Liver (tissue), 8 donors: ENCODE measurements at regions not wholly inside any gene's neighbourhood (a gene's known extent, or its start where the extent isn't known, plus 50 kb on each side); places are given as distances from the start of the nearest gene placed in this dataset.

Experiments used
- DNase-seq: peaks from one replicate; pipeline ENCODE4 v3.0.0-alpha.2; 2017; ENCODE audit warnings: low spot score
- H3K27ac ChIP-seq, 2 donors: one replicate each; pipeline ENCODE4 v1.7.0; 2013; ENCODE audit warnings: inconsistent platforms in 2 of 2, low read length in 2 of 2, control low read depth in 1 of 2, low read depth in 1 of 2, mild to moderate bottlenecking in 1 of 2
- H3K27me3 ChIP-seq, 4 donors: one replicate each; pipeline versions ENCODE4 v1.6.1 to v1.7.0; 2013; ENCODE audit warnings: low read length in 3 of 4, inconsistent platforms in 1 of 4, mild to moderate bottlenecking in 1 of 4, moderate library complexity in 1 of 4; ENCODE audit not compliant: control insufficient read depth in 4 of 4, insufficient read depth in 4 of 4
- H3K36me3 ChIP-seq, 4 donors: one replicate each; pipeline versions ENCODE4 v1.6.1 to v1.7.0; 2013; ENCODE audit warnings: low read length in 3 of 4, mild to moderate bottlenecking in 3 of 4, low read depth in 1 of 4, moderate library complexity in 1 of 4; ENCODE audit not compliant: control insufficient read depth in 4 of 4, insufficient read depth in 3 of 4
- H3K4me1 ChIP-seq, 4 donors: one replicate each; pipeline versions ENCODE4 v1.6.1 to v1.7.0; 2013; ENCODE audit warnings: low read length in 3 of 4, mild to moderate bottlenecking in 3 of 4, moderate library complexity in 1 of 4; ENCODE audit not compliant: control insufficient read depth in 4 of 4, insufficient read depth in 4 of 4
- H3K4me3 ChIP-seq, 3 donors: one replicate each; pipeline versions ENCODE4 v1.6.1 to v1.7.0; 2013; ENCODE audit warnings: low read length in 3 of 3, control low read depth in 1 of 3, low read depth in 1 of 3, mild to moderate bottlenecking in 1 of 3
- H3K9ac ChIP-seq, 2 donors: one replicate each; pipeline ENCODE4 v1.7.0; 2013; ENCODE audit warnings: low read length in 2 of 2, mild to moderate bottlenecking in 2 of 2, moderate library complexity in 2 of 2, control low read depth in 1 of 2, low read depth in 1 of 2
- H3K9me3 ChIP-seq, 4 donors: one replicate each; pipeline versions ENCODE4 v1.6.1 to v1.7.0; 2013; ENCODE audit warnings: low read length in 3 of 4; ENCODE audit not compliant: control insufficient read depth in 4 of 4
- EGR1 ChIP-seq, 2 donors: IDR thresholded peaks; 2 replicates each; pipeline ENCODE4 v1.6.1; 2016 to 2018; ENCODE audit warnings: antibody characterized with exemption in 2 of 2, low read depth in 2 of 2
- FOXA1 ChIP-seq: IDR thresholded peaks from 2 replicates; pipeline ENCODE4 v1.6.1; 2016; ENCODE audit warnings: antibody characterized with exemption
- FOXA2 ChIP-seq: IDR thresholded peaks from 2 replicates; pipeline ENCODE4 v1.6.1; 2016; ENCODE audit warnings: antibody characterized with exemption
- GABPA ChIP-seq, 2 donors: IDR thresholded peaks in 1 of 2; conservative IDR thresholded peaks in 1 of 2; 2 replicates each; pipeline ENCODE4 v1.6.1; 2016; ENCODE audit warnings: antibody characterized with exemption in 2 of 2, mild to moderate bottlenecking in 1 of 2, moderate library complexity in 1 of 2
- HNF4A ChIP-seq, 2 donors: conservative IDR thresholded peaks; 2 replicates each; pipeline ENCODE4 v1.6.1; 2016; ENCODE audit warnings: antibody characterized with exemption in 2 of 2, mild to moderate bottlenecking in 2 of 2
- HNF4G ChIP-seq: IDR thresholded peaks from 2 replicates; pipeline ENCODE4 v1.6.1; 2016; ENCODE audit warnings: antibody characterized with exemption
- JUND ChIP-seq, 2 donors: IDR thresholded peaks; 2 replicates each; pipeline ENCODE4 v1.6.1; 2016; ENCODE audit warnings: antibody characterized with exemption in 2 of 2
- NR2F2 ChIP-seq: IDR thresholded peaks from 2 replicates; pipeline ENCODE4 v1.6.1; 2016; ENCODE audit warnings: antibody characterized with exemption
- RAD21 ChIP-seq, 2 donors: IDR thresholded peaks; 2 replicates each; pipeline ENCODE4 v1.6.1; 2016; ENCODE audit warnings: antibody characterized with exemption in 2 of 2, mild to moderate bottlenecking in 2 of 2
- RXRA ChIP-seq, 2 donors: IDR thresholded peaks; 2 replicates each; pipeline ENCODE4 v1.6.1; 2017 to 2018; ENCODE audit warnings: antibody characterized with exemption in 2 of 2, mild to moderate bottlenecking in 1 of 2
- SP1 ChIP-seq: IDR thresholded peaks from 2 replicates; pipeline ENCODE4 v1.6.1; 2018; ENCODE audit warnings: antibody characterized with exemption, mild to moderate bottlenecking
- TAF1 ChIP-seq: conservative IDR thresholded peaks from 2 replicates; pipeline ENCODE4 v1.6.1; 2016; ENCODE audit warnings: antibody characterized with exemption, mild to moderate bottlenecking
- YY1 ChIP-seq: IDR thresholded peaks from 2 replicates; pipeline ENCODE4 v1.6.1; 2016; ENCODE audit warnings: antibody characterized with exemption, mild to moderate bottlenecking
- WGBS: extraction: QIAGEN DNeasy Blood & Tissue Kit; methylation state at CpG from one replicate; pipeline ENCODE4 v1.1.7; 2013; 5-methylcytosine and 5-hydroxymethylcytosine counted together
- TF ChIP-seq, protein P1 (sequence below): IDR thresholded peaks from 2 replicates; pipeline ENCODE4 v1.6.1; 2016; ENCODE audit warnings: antibody characterized with exemption
- TF ChIP-seq, protein P2 (sequence below): fragments of 150-350 bp; IDR thresholded peaks from 2 replicates; pipeline ENCODE4 v1.5.1; 2017; ENCODE audit warnings: improper control_type of control experiment, low read depth, low read length; ENCODE audit not compliant: missing input control
- TF ChIP-seq, protein P3 (sequence below): IDR thresholded peaks from 2 replicates; pipeline ENCODE4 v1.6.1; 2016; ENCODE audit warnings: antibody characterized with exemption
- TF ChIP-seq, protein P4 (sequence below): IDR thresholded peaks from 2 replicates; pipeline ENCODE4 v1.6.1; 2016; ENCODE audit warnings: antibody characterized with exemption, mild to moderate bottlenecking
- TF ChIP-seq, protein P5 (sequence below): IDR thresholded peaks from 2 replicates; pipeline ENCODE4 v1.6.1; 2016; ENCODE audit warnings: antibody characterized with exemption
- donor health status: healthy.
- donor health status: healthy.
- donor health status: healthy.
- donor health status: healthy.
- donor health status: healthy.

DNA sequence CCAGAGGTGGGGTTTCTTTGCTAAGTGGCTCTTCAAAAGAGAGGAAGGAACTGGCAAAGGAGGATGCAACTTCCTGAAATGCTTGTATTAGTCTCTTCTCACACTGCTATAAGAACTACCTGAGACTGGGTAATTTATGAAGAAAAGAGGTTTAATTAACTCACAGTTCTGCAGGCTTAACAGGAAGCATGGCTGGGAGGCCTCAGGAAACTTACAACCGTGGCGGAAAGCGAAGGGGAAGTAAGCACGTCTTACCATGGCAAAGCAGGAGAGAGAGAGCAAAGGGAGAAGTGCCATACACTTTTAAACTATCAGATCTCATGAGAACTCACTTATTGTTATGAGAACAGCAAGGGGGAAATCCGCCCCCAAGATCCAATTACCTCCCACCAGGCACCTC is 505.7 kb downstream of the ZNF674 start:
- Histone ChIP-seq H3K36me3 (no peaks in the 10 kb centered on the region), H3K9me3 (peaks cover 0 to 13% (median 5%) of the 10 kb centered on the region in 4 donors), H3K9ac (no peak overlapping the region), H3K4me3 (no peak overlapping the region), H3K4me1 (peaks cover 0 to 5% (median 0%) of the 10 kb centered on the region in 4 donors), H3K27ac (no peak overlapping the region), H3K27me3 (no peaks in the 10 kb centered on the region)
- TF ChIP-seq, protein P1, sequence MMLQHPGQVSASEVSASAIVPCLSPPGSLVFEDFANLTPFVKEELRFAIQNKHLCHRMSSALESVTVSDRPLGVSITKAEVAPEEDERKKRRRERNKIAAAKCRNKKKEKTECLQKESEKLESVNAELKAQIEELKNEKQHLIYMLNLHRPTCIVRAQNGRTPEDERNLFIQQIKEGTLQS, result no peak
- TF ChIP-seq EGR1 (IDR thresholded peaks at IDR 0.05; ENCODE audit: low read depth in 2 of 2) (no peak), JUND (IDR thresholded peaks at IDR 0.05) (no peak), NR2F2 (no peak), HNF4A (conservative IDR thresholded peaks at IDR 0.05) (no peak), YY1 (no peak), HNF4G (no peak), RAD21 (IDR thresholded peaks at IDR 0.05) (no peak), FOXA2 (no peak), RXRA (IDR thresholded peaks at IDR 0.05) (no peak), SP1 (no peak), FOXA1 (no peak), TAF1 (no peak), GABPA (IDR thresholded peaks at IDR 0.05 in 1 of 2, conservative IDR thresholded peaks at IDR 0.05 in 1 of 2) (no peak)
- TF ChIP-seq, protein P2, sequence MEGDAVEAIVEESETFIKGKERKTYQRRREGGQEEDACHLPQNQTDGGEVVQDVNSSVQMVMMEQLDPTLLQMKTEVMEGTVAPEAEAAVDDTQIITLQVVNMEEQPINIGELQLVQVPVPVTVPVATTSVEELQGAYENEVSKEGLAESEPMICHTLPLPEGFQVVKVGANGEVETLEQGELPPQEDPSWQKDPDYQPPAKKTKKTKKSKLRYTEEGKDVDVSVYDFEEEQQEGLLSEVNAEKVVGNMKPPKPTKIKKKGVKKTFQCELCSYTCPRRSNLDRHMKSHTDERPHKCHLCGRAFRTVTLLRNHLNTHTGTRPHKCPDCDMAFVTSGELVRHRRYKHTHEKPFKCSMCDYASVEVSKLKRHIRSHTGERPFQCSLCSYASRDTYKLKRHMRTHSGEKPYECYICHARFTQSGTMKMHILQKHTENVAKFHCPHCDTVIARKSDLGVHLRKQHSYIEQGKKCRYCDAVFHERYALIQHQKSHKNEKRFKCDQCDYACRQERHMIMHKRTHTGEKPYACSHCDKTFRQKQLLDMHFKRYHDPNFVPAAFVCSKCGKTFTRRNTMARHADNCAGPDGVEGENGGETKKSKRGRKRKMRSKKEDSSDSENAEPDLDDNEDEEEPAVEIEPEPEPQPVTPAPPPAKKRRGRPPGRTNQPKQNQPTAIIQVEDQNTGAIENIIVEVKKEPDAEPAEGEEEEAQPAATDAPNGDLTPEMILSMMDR, result no peak
- TF ChIP-seq, protein P3, sequence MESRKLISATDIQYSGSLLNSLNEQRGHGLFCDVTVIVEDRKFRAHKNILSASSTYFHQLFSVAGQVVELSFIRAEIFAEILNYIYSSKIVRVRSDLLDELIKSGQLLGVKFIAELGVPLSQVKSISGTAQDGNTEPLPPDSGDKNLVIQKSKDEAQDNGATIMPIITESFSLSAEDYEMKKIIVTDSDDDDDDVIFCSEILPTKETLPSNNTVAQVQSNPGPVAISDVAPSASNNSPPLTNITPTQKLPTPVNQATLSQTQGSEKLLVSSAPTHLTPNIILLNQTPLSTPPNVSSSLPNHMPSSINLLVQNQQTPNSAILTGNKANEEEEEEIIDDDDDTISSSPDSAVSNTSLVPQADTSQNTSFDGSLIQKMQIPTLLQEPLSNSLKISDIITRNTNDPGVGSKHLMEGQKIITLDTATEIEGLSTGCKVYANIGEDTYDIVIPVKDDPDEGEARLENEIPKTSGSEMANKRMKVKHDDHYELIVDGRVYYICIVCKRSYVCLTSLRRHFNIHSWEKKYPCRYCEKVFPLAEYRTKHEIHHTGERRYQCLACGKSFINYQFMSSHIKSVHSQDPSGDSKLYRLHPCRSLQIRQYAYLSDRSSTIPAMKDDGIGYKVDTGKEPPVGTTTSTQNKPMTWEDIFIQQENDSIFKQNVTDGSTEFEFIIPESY, result no peak
- TF ChIP-seq, protein P4, sequence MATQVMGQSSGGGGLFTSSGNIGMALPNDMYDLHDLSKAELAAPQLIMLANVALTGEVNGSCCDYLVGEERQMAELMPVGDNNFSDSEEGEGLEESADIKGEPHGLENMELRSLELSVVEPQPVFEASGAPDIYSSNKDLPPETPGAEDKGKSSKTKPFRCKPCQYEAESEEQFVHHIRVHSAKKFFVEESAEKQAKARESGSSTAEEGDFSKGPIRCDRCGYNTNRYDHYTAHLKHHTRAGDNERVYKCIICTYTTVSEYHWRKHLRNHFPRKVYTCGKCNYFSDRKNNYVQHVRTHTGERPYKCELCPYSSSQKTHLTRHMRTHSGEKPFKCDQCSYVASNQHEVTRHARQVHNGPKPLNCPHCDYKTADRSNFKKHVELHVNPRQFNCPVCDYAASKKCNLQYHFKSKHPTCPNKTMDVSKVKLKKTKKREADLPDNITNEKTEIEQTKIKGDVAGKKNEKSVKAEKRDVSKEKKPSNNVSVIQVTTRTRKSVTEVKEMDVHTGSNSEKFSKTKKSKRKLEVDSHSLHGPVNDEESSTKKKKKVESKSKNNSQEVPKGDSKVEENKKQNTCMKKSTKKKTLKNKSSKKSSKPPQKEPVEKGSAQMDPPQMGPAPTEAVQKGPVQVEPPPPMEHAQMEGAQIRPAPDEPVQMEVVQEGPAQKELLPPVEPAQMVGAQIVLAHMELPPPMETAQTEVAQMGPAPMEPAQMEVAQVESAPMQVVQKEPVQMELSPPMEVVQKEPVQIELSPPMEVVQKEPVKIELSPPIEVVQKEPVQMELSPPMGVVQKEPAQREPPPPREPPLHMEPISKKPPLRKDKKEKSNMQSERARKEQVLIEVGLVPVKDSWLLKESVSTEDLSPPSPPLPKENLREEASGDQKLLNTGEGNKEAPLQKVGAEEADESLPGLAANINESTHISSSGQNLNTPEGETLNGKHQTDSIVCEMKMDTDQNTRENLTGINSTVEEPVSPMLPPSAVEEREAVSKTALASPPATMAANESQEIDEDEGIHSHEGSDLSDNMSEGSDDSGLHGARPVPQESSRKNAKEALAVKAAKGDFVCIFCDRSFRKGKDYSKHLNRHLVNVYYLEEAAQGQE, result no peak
- TF ChIP-seq, protein P5, sequence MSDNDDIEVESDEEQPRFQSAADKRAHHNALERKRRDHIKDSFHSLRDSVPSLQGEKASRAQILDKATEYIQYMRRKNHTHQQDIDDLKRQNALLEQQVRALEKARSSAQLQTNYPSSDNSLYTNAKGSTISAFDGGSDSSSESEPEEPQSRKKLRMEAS, result no peak
- WGBS, result 77% methylated on average over 5 of the region's 5 CpGs
- no peak for DNase-seq
